Activated naive CD8-positive, alpha-beta T cell treated with anti-CD3 and anti-CD28 coated beads, Interleukin-2, amount 50 U/mL, for 24 hours (primary cell): ENCODE measurements at regions not wholly inside any gene's neighbourhood (a gene's known extent, or its start where the extent isn't known, plus 50 kb on each side); places are given as distances from the start of the nearest gene placed in this dataset.

Experiments
- ATAC-seq: fragments of 150-1000 bp; cut with Tn5 transposase; one replicate; pipeline ENCODE4 v1.10.0; 2021
- DNase-seq: peaks from one replicate; pipeline ENCODE4 v3.0.0; 2021
- H3K27ac Mint-ChIP-seq: one replicate; pipeline ENCODE4 v1.8.0; 2021; ENCODE audit warnings: mild to moderate bottlenecking, mixed read lengths
- H3K27me3 Mint-ChIP-seq: one replicate; pipeline ENCODE4 v1.8.0; 2021; ENCODE audit warnings: mixed read lengths
- H3K36me3 Mint-ChIP-seq: one replicate; pipeline ENCODE4 v1.8.0; 2021; ENCODE audit warnings: low read depth, mixed read lengths
- H3K4me1 Mint-ChIP-seq: one replicate; pipeline ENCODE4 v1.8.0; 2021; ENCODE audit warnings: mixed read lengths
- H3K4me3 Mint-ChIP-seq: one replicate; pipeline ENCODE4 v1.8.0; 2021; ENCODE audit warnings: mild to moderate bottlenecking, moderate library complexity, mixed read lengths
- H3K9me3 Mint-ChIP-seq: one replicate; pipeline ENCODE4 v1.8.0; 2021; ENCODE audit warnings: mixed read lengths

- no peak for DNase-seq
These were observed 235.1 kb downstream of the UQCRFS1 start for GRCh38 chr19:28977826-28978225.

DNA sequence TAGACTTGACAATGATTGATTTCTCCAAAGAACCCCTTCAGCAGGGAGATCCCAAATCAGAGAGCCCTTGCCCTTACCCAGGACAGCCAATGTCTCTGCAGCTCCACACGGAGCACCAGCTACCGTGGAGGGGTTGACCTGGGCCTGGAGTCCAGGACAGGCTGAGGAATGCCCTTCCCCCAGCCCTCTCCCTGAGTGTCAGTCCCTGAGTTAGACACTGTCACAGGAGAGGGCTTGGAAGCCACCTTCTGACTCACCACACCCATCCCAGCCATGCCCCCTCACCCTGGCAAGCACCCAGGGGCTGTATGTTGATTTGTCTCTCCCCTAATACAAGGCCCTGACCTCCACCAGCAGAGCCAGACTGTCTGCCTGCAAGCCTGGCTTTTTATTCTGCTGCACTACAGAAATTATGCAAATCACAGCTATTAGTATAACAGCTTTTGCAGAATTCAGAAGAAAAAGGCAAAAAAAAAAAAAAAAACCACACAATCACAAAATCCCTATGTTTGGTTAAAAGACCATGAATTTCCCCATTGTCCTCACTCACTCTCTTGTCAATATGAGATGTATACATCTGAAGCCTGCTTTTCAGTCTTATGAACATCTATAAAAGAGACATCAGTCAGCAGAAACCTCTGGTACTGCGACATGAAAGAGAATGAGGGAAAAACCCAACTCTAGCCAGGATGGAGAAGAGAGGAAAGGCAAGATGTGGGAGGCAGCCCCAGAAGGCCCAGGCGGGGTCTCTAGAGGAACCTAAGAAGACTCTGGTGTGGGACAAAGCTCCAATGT, 240.7 kb downstream of the UQCRFS1 start:
- Mint-ChIP-seq H3K4me1 (no peaks in the 10 kb centered on the region), H3K4me3 (no peak overlapping the region), H3K27ac (no peak overlapping the region), H3K9me3 (no peaks in the 10 kb centered on the region), H3K27me3 (peaks cover 2% of the 10 kb centered on the region), H3K36me3 (no peaks in the 10 kb centered on the region)
- DNase-seq = no peak
- ATAC-seq = no peak

More at GRCh38 chr19:28977826-28978225, 235.1 kb downstream of the UQCRFS1 start:
- Mint-ChIP-seq H3K4me1 (no peaks in the 10 kb centered on the region), H3K9me3 (no peaks in the 10 kb centered on the region), H3K36me3 (no peaks in the 10 kb centered on the region), H3K4me3 (no peak overlapping the region), H3K27me3 (peaks cover 4% of the 10 kb centered on the region), H3K27ac (no peak overlapping the region)
- ATAC-seq = no peak

DNA sequence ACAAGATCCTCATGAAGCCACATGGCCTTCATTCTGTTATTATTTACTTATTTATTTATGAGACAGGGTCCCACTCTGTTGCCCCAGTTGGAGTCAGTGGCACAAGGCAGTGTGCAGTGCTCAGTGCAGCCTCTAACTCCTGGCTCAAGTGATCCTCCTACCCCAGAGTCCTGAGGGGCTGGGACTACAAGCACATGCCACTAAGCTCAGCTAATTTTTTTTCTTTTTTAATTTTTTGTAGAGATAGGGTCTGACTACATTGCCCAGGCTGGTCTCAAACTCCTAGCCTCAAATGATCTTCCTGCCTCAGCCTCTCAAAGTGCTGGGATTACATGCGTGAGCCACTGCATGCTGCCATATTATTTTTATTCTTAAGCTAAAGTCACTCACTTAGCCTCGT, 241.4 kb downstream of the UQCRFS1 start:
- DNase-seq (no peak), ATAC-seq (no peak)
- Mint-ChIP-seq H3K4me3 (no peak overlapping the region), H3K4me1 (no peaks in the 10 kb centered on the region), H3K9me3 (no peaks in the 10 kb centered on the region), H3K36me3 (no peaks in the 10 kb centered on the region), H3K27me3 (peaks cover 2% of the 10 kb centered on the region), H3K27ac (no peak overlapping the region)

- peaks cover 2% of the 10 kb centered on the region for H3K27me3 Mint-ChIP-seq
- no peak overlapping the region for H3K4me3 Mint-ChIP-seq
- no peak for ATAC-seq
- no peak for DNase-seq
- no peaks in the 10 kb centered on the region for H3K36me3 Mint-ChIP-seq
- H3K4me1 Mint-ChIP-seq = no peaks in the 10 kb centered on the region
- no peak overlapping the region for H3K27ac Mint-ChIP-seq
- H3K9me3 Mint-ChIP-seq = no peaks in the 10 kb centered on the region
These were observed 241.9 kb downstream of the UQCRFS1 start for GRCh38 chr19:28971049-28971448.

DNA sequence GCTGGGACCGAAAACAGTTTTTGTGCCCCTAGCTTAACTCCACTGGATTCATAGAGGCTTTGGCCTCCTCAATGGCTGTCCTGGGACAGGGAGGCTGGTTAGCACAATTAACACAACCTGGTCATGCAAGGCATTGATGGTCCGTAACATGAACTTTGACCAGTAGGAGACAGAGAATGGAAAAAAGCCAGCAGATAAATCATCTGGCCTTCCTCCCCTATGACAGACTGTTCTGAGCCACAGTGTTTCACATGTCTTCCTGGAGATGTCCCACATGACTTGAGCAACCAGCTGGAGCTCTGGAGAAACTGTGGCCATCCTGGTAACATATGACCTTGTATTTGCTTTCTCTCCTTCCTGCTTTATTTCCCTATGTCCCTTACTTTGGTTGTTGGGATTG, 244.2 kb downstream of the UQCRFS1 start:
- no peak overlapping the region for H3K27ac Mint-ChIP-seq
- DNase-seq = no peak
- no peak for ATAC-seq
- no peaks in the 10 kb centered on the region for H3K9me3 Mint-ChIP-seq
- peaks cover 5% of the 10 kb centered on the region for H3K27me3 Mint-ChIP-seq
- no peaks in the 10 kb centered on the region for H3K4me1 Mint-ChIP-seq
- no peak overlapping the region for H3K4me3 Mint-ChIP-seq
- H3K36me3 Mint-ChIP-seq = no peaks in the 10 kb centered on the region

GRCh38 chr19:28966737-28967399, 246.1 kb downstream of the UQCRFS1 start:
- no peak for ATAC-seq
- Mint-ChIP-seq H3K27ac (no peak overlapping the region), H3K4me1 (no peaks in the 10 kb centered on the region), H3K9me3 (no peaks in the 10 kb centered on the region), H3K4me3 (no peak overlapping the region), H3K36me3 (no peaks in the 10 kb centered on the region), H3K27me3 (peaks cover 5% of the 10 kb centered on the region)
- no peak for DNase-seq

DNA sequence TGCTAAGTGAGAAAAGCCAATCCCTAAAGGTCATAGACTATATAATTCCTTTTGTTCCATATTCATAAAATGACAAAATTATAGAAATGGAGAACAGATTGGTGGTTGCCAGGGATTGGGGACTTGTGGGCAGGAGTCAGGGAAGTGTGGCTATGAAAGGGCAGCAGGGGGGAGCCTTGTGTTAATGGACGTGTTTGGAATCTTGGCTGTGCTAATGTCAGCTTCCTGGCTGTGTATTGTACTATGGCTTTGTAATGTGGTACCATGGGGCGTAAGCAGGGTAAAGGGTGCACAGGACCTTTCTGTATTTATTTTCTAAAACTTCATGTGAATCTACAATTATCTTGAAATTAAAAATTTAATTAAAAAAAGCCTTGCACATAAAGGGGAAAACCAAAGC, 248.5 kb downstream of the UQCRFS1 start:
- ATAC-seq (no peak), DNase-seq (no peak)
- Mint-ChIP-seq H3K4me3 (no peak overlapping the region), H3K27ac (no peak overlapping the region), H3K9me3 (no peaks in the 10 kb centered on the region), H3K27me3 (peaks cover 5% of the 10 kb centered on the region), H3K4me1 (no peaks in the 10 kb centered on the region), H3K36me3 (no peaks in the 10 kb centered on the region)

DNA sequence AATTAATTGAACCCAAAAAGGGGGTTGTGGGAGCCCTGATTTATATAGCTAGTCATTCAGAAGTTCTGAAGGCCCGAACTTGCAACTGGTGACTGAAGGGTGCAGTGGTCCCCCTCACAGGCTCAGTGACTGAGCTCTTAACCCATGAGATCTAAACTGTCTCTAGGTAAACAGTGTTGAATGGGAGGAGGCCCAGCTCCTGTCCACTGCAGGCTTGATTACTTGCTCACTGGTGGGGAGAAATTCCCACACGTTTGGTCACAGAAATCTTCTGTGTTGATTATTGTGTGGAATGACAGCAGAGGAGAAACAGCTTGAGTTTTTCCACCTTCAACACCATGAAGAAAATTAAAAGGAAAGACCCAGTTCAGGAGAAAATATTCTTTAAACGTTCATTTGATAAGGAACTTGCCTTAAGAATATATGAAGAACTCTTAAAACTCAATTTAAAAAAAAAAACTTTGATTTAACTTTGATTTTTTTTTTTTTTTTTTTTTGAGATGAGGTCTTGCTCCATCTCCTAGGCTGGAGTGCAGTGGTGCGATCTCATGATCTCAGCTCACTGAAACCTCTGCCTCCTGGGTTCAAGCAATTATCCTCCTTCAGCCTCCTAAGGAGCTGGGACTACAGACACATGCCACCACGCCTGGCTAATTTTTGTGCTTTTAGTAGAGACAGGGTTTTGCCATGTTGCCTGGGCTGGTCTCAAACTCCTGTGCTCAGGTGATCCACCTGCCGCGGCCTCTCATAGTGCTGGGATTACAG, 249.3 kb downstream of the UQCRFS1 start:
- H3K4me1 Mint-ChIP-seq = no peaks in the 10 kb centered on the region
- no peaks in the 10 kb centered on the region for H3K36me3 Mint-ChIP-seq
- H3K4me3 Mint-ChIP-seq = no peak overlapping the region
- H3K27me3 Mint-ChIP-seq = peaks cover 4% of the 10 kb centered on the region
- no peaks in the 10 kb centered on the region for H3K9me3 Mint-ChIP-seq
- H3K27ac Mint-ChIP-seq = no peak overlapping the region
- DNase-seq (no peak), ATAC-seq (no peak)

GRCh38 chr19:28961772-28962500, 251.0 kb downstream of the UQCRFS1 start:
- DNase-seq = no peak
- no peak for ATAC-seq
- Mint-ChIP-seq H3K27ac (no peak overlapping the region), H3K4me3 (no peak overlapping the region), H3K36me3 (no peaks in the 10 kb centered on the region), H3K4me1 (no peaks in the 10 kb centered on the region), H3K9me3 (no peaks in the 10 kb centered on the region), H3K27me3 (peaks cover 4% of the 10 kb centered on the region)

- Mint-ChIP-seq H3K4me3 (no peak overlapping the region), H3K36me3 (no peaks in the 10 kb centered on the region), H3K9me3 (no peaks in the 10 kb centered on the region), H3K4me1 (no peaks in the 10 kb centered on the region), H3K27ac (no peak overlapping the region), H3K27me3 (peaks cover 4% of the 10 kb centered on the region)
- DNase-seq (no peak), ATAC-seq (no peak)
These were observed 251.8 kb downstream of the UQCRFS1 start for GRCh38 chr19:28960986-28961705.

- H3K27me3 Mint-ChIP-seq = peaks cover 4% of the 10 kb centered on the region
- no peak overlapping the region for H3K27ac Mint-ChIP-seq
- H3K9me3 Mint-ChIP-seq = no peaks in the 10 kb centered on the region
- no peak for ATAC-seq
- no peak for DNase-seq
- no peaks in the 10 kb centered on the region for H3K36me3 Mint-ChIP-seq
- no peaks in the 10 kb centered on the region for H3K4me1 Mint-ChIP-seq
- H3K4me3 Mint-ChIP-seq = no peak overlapping the region
These were observed 252.4 kb downstream of the UQCRFS1 start for GRCh38 chr19:28960586-28960985.

DNA sequence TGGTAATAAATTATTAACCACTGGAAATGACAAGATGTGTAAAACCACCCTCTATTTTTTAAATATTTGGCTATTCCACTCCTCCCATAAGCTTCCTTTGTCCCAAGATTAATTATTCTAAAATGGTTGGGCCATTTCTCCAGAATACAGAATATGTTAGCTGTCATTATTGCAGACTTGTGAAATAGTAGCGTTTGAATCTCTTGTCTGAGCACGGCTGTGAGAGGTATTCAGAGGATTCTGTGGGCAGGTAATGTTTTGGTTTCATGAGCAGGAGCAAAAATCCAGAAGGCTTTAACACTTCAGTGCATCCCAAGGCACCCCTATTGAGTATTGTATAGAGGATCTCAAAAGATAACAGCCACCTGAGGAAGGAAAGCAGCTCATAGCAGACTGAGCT, 256.0 kb downstream of the UQCRFS1 start:
- peaks cover 2% of the 10 kb centered on the region for H3K27me3 Mint-ChIP-seq
- no peak overlapping the region for H3K27ac Mint-ChIP-seq
- peaks cover 9% of the 10 kb centered on the region for H3K9me3 Mint-ChIP-seq
- ATAC-seq (no peak), DNase-seq (no peak)
- no peaks in the 10 kb centered on the region for H3K4me1 Mint-ChIP-seq
- no peaks in the 10 kb centered on the region for H3K36me3 Mint-ChIP-seq
- no peak overlapping the region for H3K4me3 Mint-ChIP-seq

GRCh38 chr19:28956421-28956820, 256.5 kb downstream of the UQCRFS1 start:
- no peaks in the 10 kb centered on the region for H3K4me1 Mint-ChIP-seq
- H3K4me3 Mint-ChIP-seq = no peak overlapping the region
- H3K27me3 Mint-ChIP-seq = peaks cover 2% of the 10 kb centered on the region
- no peak overlapping the region for H3K27ac Mint-ChIP-seq
- no peaks in the 10 kb centered on the region for H3K36me3 Mint-ChIP-seq
- H3K9me3 Mint-ChIP-seq = peaks cover 9% of the 10 kb centered on the region
- DNase-seq = no peak
- no peak for ATAC-seq

DNA sequence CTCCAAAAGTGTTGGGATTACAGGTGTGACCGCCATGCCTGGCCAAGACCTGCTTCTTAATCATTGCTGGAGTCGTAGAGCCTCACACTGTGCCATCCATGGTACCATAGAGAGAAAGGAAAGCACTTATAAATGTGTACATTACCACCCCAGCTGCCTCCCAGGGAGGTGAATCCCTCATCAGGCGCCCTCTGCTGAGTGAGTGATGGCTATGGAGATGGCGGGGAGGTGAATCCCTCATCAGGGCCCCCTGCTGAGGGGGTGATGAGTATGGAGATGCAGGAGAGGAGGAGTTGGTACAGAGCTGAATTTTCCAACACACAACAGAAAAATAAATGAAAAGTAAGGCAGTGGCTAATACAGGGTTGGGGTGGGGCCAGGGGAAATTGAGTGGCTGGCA, 263.4 kb downstream of the UQCRFS1 start:
- Mint-ChIP-seq H3K4me3 (no peak overlapping the region), H3K27ac (no peak overlapping the region), H3K9me3 (peaks cover 7% of the 10 kb centered on the region), H3K4me1 (no peaks in the 10 kb centered on the region), H3K36me3 (no peaks in the 10 kb centered on the region), H3K27me3 (peaks cover 6% of the 10 kb centered on the region)
- DNase-seq (no peak), ATAC-seq (no peak)
